ENCODE measurements at regions not wholly inside any gene's neighbourhood (a gene's known extent, or its start where the extent isn't known, plus 50 kb on each side); places are given as distances from the start of the nearest gene placed in this dataset.

DNA sequence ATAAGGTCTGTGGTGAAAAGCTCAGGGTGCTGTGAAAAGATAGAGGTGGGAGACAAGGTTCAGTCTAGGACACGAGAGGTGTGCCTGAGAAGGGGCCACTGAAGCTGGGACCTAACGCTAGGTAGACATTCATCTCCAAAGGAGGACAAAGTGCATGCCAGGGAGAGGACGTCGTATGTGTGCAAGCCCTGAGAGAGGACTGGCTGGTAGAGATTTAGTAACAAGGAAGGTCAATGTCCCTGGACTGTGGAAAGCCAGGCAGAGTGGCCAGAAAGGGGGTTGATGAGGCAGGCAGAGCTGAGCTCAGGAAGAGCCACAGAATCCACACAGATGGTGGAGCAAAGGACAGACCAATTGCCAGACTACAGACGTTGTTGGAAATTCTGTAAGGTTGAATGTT lies 817.6 kb downstream of the CCSER2 start:
- FAIRE-seq, result no peak

GRCh38 chr10:85147346-85148250 lies 819.2 kb downstream of the CCSER2 start:
- no peak overlapping the region for H3K4me3 ChIP-seq
- H3K4me1 ChIP-seq, result no peaks in the 10 kb centered on the region
- FAIRE-seq (no peak), DNase-seq (no peak), ATAC-seq (no peak)
- WGBS, 2 donors, result 72 to 85% methylated on average over 1 of the region's 1 CpG
- H3K27me3 ChIP-seq, result no peaks in the 10 kb centered on the region
- no peaks in the 10 kb centered on the region for H3K9me3 ChIP-seq
- no peaks in the 10 kb centered on the region for H3K36me3 ChIP-seq
- no peak for TF ChIP-seq CTCF (IDR thresholded peaks at IDR 0.05)
- intact Hi-C loops (cut with DNase I), result no loop called here
- no peak overlapping the region for H3K27ac ChIP-seq

More for the DNA sequence above, 817.6 kb downstream of the CCSER2 start:
- H3K27ac ChIP-seq, result no peak overlapping the region
- H3K4me3 ChIP-seq, result no peak overlapping the region
- no peaks in the 10 kb centered on the region for H3K9me3 ChIP-seq
- WGBS, 2 donors, result 57 to 67% methylated on average over 5 of the region's 5 CpGs
- no peak for TF ChIP-seq CTCF (IDR thresholded peaks at IDR 0.05)
- DNase-seq (no peak), ATAC-seq (no peak)
- intact Hi-C loops (cut with DNase I), result no loop called here
- H3K4me1 ChIP-seq, result no peaks in the 10 kb centered on the region
- H3K27me3 ChIP-seq, result no peaks in the 10 kb centered on the region
- no peaks in the 10 kb centered on the region for H3K36me3 ChIP-seq

GRCh38 chr10:85148693-85149640 lies 820.6 kb downstream of the CCSER2 start:
- DNase-seq (no peak), ATAC-seq (no peak), FAIRE-seq (no peak)
- Histone ChIP-seq H3K4me1 (no peaks in the 10 kb centered on the region), H3K27ac (no peak overlapping the region), H3K27me3 (no peaks in the 10 kb centered on the region), H3K4me3 (no peak overlapping the region), H3K9me3 (no peaks in the 10 kb centered on the region), H3K36me3 (no peaks in the 10 kb centered on the region)
- TF ChIP-seq CTCF (IDR thresholded peaks at IDR 0.05), result no peak
- intact Hi-C loops (cut with DNase I), result no loop called here
- 76 to 81% methylated on average over 15 of the region's 15 CpGs for WGBS, 2 donors

DNA sequence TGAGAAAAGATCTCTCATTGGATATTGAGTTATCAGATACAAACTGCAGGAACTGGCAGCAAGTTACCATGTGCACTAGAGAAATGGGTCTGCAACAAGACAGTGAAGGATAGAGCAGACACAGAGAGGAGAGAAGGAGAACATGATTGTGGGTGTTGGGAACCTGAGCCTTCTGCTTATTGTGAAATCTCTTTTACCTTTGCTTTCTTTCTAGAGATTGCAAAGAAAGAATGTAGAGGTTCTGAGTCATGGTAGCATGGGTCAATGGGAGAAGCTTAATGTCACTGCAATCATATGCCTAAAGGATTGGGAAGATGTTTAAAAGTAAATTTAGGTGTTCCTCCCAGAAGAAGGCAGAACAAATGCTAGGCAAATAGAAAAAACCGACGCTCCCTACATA lies 821.4 kb downstream of the CCSER2 start:
- H3K36me3 ChIP-seq, result no peaks in the 10 kb centered on the region
- ATAC-seq (no peak), FAIRE-seq (no peak), DNase-seq (no peak)
- 83 to 84% methylated on average over 2 of the region's 2 CpGs for WGBS, 2 donors
- TF ChIP-seq CTCF (IDR thresholded peaks at IDR 0.05), result no peak
- H3K4me1 ChIP-seq, result no peaks in the 10 kb centered on the region
- intact Hi-C loops (cut with DNase I), result no loop called here
- H3K4me3 ChIP-seq, result no peak overlapping the region
- H3K9me3 ChIP-seq, result no peaks in the 10 kb centered on the region
- no peak overlapping the region for H3K27ac ChIP-seq
- no peaks in the 10 kb centered on the region for H3K27me3 ChIP-seq
